ENCODE measurements at regions not wholly inside any gene's neighbourhood (a gene's known extent, or its start where the extent isn't known, plus 50 kb on each side); places are given as distances from the start of the nearest gene placed in this dataset.
"Not testable (repeated sequence)": the region's sequence is repeated elsewhere in the genome, so short reads cannot be mapped to it uniquely, and the experiment has no call there.

DNA sequence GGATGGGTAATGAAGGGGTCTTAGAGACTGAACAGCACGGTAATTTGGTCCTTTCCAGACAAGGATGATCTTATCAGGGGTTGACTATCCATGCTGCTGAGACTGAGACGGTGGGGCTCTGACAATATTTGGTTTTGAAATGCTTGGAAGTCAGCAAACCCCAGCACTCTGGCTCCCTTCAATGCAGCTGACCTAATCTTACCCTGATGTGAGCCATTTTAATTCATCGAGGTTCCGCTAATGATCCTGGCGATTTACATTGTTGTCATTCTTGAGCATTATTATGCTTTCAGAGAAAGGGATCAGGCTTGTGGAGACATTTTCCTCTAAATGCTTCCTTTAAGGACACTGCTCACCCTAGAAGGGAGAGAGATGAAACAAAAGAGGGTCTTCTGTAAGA is 114.6 kb upstream of the BMPER start:
- Mint-ChIP-seq H3K36me3 (ENCODE audit: low read depth) (no peaks in the 10 kb centered on the region), H3K27ac (no peak overlapping the region), H3K27me3 (no peaks in the 10 kb centered on the region), H3K4me3 (no peak overlapping the region), H3K9me3 (no peaks in the 10 kb centered on the region), H3K4me1 (no peaks in the 10 kb centered on the region)
- DNase-seq: no peak
- ATAC-seq: no peak

DNA sequence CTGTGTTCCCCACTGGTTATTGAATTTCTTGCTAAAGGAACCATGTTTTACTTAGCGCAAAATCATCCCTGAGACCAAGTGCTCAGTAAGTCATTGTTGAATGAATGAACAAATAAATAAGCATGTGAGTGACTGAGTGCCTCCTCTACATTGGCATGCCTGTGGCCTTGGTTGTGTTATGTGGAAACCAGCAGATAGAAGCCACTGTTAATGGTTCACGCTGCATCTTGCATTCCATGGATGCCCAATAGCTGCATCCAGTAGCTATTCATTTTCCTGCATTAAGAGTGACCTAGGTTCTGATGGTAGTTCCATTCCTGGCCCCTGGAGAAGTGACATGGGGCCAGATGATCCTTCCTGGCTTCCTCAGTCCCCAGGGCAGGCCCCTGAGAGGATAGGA is 113.3 kb upstream of the BMPER start:
- no peak overlapping the region for H3K4me3 Mint-ChIP-seq
- no peaks in the 10 kb centered on the region for H3K4me1 Mint-ChIP-seq

DNA sequence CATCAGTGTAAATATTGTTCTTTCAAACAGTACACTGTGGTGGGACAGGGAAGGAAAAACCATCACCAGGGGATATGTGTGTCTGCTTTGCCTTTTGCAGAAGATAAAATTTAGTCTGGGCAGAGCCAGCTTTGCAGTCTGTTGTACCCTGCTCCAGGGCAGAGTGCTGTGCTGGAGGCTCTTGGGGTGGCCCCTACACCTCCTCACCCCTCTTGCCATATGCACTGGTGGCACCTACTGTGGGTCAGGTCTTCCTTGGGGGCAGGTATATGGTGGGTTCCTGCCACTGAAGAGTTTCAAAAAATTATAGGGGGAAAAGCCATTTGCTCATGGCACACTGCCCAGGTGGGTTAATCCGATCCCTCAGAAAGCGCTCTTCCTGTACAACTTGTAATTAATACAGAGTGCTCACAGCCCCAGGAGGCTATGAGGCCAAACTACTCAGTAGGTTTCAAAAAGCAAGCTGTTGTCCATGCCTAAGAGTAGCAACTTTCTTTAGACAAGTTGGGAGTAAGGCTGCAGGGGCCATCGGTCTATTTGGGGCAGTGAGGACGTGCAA is 112.7 kb upstream of the BMPER start:
- Mint-ChIP-seq H3K27ac (no peak overlapping the region), H3K9me3 (no peaks in the 10 kb centered on the region), H3K4me3 (no peak overlapping the region), H3K36me3 (ENCODE audit: low read depth) (no peaks in the 10 kb centered on the region), H3K4me1 (no peaks in the 10 kb centered on the region), H3K27me3 (no peaks in the 10 kb centered on the region)
- ATAC-seq: no peak
- no peak for DNase-seq

More for the DNA sequence above, 113.3 kb upstream of the BMPER start:
- DNase-seq: no peak
- Mint-ChIP-seq H3K27ac (no peak overlapping the region), H3K36me3 (ENCODE audit: low read depth) (no peaks in the 10 kb centered on the region), H3K27me3 (no peaks in the 10 kb centered on the region), H3K9me3 (no peaks in the 10 kb centered on the region)
- ATAC-seq: no peak

DNA sequence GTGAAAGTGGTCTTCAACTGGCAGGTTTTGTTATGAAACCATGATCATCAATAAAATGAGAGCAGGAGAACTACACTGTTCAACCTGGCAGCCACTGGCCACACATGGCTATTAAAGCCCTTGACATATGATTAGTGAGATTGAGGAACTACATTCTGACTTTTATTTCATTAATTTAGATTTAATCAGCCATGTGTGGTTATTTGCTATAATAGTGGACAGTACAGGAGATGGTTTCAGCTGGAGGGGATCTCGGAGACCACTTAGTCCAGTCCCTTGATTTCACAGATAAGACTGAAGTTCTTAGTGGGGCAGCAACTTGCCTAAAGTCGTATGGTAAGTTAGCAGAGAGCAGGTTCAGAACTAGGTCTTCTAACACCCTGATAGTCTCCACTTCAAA is 111.7 kb upstream of the BMPER start:
- H3K4me1 Mint-ChIP-seq: no peaks in the 10 kb centered on the region
- DNase-seq: no peak
- H3K27me3 Mint-ChIP-seq: no peaks in the 10 kb centered on the region
- no peak overlapping the region for H3K27ac Mint-ChIP-seq
- ATAC-seq: no peak
- H3K4me3 Mint-ChIP-seq: no peak overlapping the region
- H3K9me3 Mint-ChIP-seq: no peaks in the 10 kb centered on the region
- no peaks in the 10 kb centered on the region for H3K36me3 Mint-ChIP-seq (ENCODE audit: low read depth)

DNA sequence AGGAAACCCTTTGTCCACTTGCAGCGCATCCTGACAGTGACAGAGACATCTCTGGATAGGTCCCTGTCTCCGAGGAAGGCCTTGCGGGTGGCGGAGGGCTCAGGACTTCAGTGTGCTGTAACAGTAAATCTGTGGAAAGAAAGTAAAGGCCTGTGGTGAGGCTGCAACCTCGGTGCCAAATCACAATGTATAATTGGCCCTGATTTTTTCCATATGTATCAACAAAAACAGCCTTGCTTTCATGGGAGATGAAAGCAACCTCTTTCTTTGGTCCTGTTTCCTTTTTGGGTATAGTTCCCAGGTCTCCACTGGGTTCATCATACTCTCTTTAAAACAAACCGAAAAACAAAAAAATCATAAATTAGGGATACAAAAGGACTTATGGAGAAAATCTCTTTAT is 110.9 kb upstream of the BMPER start:
- H3K27ac Mint-ChIP-seq: no peak overlapping the region
- no peak overlapping the region for H3K4me3 Mint-ChIP-seq
- DNase-seq (no peak), ATAC-seq (no peak)
- H3K27me3 Mint-ChIP-seq: no peaks in the 10 kb centered on the region
- no peaks in the 10 kb centered on the region for H3K4me1 Mint-ChIP-seq
- no peaks in the 10 kb centered on the region for H3K9me3 Mint-ChIP-seq
- no peaks in the 10 kb centered on the region for H3K36me3 Mint-ChIP-seq (ENCODE audit: low read depth)

DNA sequence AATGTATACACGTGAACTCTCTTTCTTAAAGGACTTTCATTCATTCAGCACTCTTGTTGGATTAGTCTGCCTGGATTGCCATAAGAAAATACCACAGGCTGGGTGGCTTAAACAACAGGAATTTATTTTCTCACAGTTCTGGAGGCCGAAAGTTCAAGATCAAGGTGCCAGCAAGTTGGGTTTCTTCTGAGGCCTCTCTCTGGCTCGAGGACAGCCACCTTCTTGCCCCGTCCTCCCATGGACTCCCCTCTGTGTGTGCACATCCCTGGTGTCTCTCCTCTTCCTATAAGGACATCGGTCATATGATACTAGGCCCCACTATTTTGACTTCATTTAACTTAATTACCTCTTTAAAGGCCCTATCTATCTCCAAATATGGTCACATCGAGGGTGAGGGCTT is 110.4 kb upstream of the BMPER start:
- ATAC-seq (no peak), DNase-seq (no peak)
- Mint-ChIP-seq H3K27me3 (no peaks in the 10 kb centered on the region), H3K4me1 (no peaks in the 10 kb centered on the region), H3K27ac (no peak overlapping the region), H3K9me3 (no peaks in the 10 kb centered on the region), H3K4me3 (no peak overlapping the region), H3K36me3 (ENCODE audit: low read depth) (no peaks in the 10 kb centered on the region)

DNA sequence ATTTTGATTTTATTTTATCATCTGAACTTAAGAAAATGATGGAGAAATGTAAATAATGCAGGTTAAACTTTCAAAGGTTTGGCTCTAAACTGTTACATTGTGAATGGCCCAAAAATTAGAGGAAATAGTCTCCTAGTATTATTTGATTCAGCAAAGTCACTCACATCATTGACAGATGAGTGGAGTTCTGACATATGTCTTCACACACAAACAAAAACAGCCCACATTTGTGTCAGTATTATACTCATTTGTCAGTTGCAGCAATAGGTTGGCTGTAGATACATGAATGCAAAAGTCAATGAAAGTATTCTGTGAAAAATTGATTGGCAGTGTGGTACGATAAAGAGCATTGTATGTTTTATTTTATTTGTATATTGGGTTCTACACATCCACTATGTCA is 108.8 kb upstream of the BMPER start:
- no peak overlapping the region for H3K4me3 Mint-ChIP-seq
- ATAC-seq: no peak
- peaks cover 3% of the 10 kb centered on the region for H3K9me3 Mint-ChIP-seq
- no peaks in the 10 kb centered on the region for H3K36me3 Mint-ChIP-seq (ENCODE audit: low read depth)
- H3K27ac Mint-ChIP-seq: no peak overlapping the region
- H3K4me1 Mint-ChIP-seq: no peaks in the 10 kb centered on the region
- no peaks in the 10 kb centered on the region for H3K27me3 Mint-ChIP-seq
- DNase-seq: no peak

DNA sequence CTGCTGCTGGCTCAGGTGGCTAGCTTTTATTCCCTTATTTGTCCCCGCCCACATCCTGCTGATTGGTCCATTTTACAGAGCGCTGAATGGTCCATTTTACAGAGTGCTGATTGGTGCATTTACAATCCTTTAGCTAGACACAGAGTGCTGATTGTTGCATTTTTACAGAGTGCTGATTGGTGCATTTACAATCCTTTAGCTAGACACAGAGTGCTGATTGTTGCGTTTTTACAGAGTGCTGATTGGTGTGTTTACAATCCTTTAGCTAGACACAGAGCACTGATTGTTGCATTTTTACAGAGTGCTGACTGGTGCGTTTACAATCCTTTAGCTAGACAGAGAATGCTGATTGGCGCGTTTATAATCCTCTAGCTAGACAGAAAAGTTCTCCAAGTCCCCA is 107.8 kb upstream of the BMPER start:
- H3K9me3 Mint-ChIP-seq; ATAC-seq; DNase-seq; H3K27ac Mint-ChIP-seq; H3K4me3 Mint-ChIP-seq; H3K36me3 Mint-ChIP-seq (ENCODE audit: low read depth); H3K27me3 Mint-ChIP-seq; H3K4me1 Mint-ChIP-seq: not testable (repeated sequence)

DNA sequence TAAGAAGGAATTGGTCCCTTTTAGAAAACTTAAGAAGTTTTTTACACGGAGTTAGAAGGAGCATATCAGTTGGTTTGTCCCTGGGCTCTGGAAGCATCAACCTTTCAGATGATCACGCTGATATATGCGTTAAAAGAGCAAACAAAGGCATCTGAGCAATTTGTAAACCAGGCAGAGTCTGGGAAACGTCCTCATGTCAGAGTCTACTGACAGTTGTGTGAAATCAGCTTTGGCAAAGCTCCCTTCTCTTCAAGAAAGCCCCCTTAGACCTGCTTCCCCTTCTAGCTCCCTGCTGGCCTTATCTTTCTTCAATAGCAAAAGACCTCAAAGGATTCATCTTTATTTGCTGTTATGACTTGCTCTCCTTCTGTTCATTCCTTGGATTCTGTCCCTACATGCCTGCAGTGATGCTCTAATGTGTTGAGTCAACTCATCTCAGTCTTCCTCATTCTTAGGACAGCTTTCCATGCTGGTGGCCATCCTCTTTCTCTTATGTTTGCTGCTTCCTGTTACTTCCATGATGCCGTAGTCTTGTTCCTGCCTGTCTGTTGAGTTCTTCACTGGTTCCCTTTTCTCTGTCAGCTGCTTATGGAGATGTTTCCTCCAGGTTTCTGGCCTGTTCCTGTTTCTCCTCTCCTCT is 106.5 kb upstream of the BMPER start:
- H3K36me3 Mint-ChIP-seq (ENCODE audit: low read depth): no peaks in the 10 kb centered on the region
- no peak overlapping the region for H3K27ac Mint-ChIP-seq
- peaks cover 3% of the 10 kb centered on the region for H3K9me3 Mint-ChIP-seq
- ATAC-seq (no peak), DNase-seq (no peak)
- no peaks in the 10 kb centered on the region for H3K27me3 Mint-ChIP-seq
- H3K4me1 Mint-ChIP-seq: no peaks in the 10 kb centered on the region
- H3K4me3 Mint-ChIP-seq: no peak overlapping the region

DNA sequence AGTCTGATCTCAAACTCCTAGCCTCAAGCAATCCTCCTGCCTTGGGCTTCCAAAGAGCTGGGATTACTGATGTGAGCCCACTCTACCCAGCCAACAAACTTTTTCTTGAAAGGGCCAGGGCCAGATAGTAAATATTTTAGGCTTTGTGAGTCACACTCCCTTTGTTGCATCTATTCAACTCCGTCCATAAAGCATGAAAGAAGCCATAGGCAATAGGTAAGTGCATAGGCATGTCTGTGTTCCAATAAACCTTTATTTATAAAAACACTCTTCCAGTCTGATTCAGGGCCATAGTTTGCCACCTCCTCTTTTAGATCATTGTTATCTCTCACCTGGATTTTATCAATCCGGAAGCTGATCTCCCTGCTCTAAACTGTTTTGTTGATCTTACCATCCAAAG is 105.6 kb upstream of the BMPER start:
- DNase-seq (no peak), ATAC-seq (no peak)
- H3K4me3 Mint-ChIP-seq: no peak overlapping the region
- H3K9me3 Mint-ChIP-seq: peaks cover 3% of the 10 kb centered on the region
- no peaks in the 10 kb centered on the region for H3K4me1 Mint-ChIP-seq
- H3K36me3 Mint-ChIP-seq (ENCODE audit: low read depth): no peaks in the 10 kb centered on the region
- H3K27me3 Mint-ChIP-seq: no peaks in the 10 kb centered on the region
- no peak overlapping the region for H3K27ac Mint-ChIP-seq

DNA sequence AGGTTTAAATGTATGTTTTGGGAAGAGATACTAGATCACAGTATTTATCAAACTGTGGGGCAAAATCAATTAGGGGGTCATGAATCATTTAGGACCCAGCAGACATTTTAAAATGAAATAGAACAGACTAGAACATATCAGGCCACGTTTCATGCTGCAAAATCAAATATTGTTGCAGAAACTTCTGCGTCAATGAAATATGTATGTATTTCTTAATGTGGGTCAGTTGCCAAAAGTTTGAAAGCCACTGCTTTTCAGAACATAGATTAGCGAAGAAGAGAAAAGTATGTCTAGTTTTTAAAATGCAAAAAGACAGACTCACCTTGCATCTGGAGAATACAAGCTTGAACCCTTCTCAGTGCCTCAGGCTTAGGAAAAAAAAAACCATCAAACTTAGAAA is 102.7 kb upstream of the BMPER start:
- Mint-ChIP-seq H3K27me3 (no peaks in the 10 kb centered on the region), H3K4me3 (no peak overlapping the region), H3K4me1 (no peaks in the 10 kb centered on the region), H3K9me3 (peaks cover 3% of the 10 kb centered on the region), H3K36me3 (ENCODE audit: low read depth) (no peaks in the 10 kb centered on the region), H3K27ac (no peak overlapping the region)
- no peak for DNase-seq
- no peak for ATAC-seq

DNA sequence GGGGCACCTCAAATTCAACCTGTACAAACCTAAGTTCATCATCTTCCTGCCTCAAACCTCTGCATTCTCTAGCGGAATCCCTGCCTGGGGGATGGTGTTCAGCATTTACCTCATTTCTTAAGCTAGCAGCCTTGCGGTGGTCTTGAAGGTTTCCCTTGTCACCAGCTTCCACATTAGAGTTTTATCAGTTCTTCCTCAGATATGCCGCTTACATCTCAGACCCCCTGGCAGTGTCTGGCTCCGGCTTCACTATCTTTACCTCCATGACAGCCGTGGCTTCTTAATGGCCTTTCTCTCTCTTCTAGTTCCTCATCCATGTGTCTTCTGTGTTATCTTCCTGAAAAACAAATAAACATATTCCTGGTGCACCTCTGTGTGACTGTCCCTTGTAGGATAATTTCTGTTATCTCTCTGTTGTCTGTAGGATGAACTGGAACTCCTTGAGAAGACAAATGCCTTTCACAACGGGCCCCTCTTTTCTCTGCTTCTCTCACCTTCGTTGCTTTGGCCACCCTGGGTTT is 101.1 kb upstream of the BMPER start:
- no peak for DNase-seq
- Mint-ChIP-seq H3K27ac (no peak overlapping the region), H3K4me1 (no peaks in the 10 kb centered on the region), H3K36me3 (ENCODE audit: low read depth) (no peaks in the 10 kb centered on the region), H3K4me3 (no peak overlapping the region), H3K27me3 (no peaks in the 10 kb centered on the region), H3K9me3 (peaks cover 3% of the 10 kb centered on the region)
- ATAC-seq: no peak

DNA sequence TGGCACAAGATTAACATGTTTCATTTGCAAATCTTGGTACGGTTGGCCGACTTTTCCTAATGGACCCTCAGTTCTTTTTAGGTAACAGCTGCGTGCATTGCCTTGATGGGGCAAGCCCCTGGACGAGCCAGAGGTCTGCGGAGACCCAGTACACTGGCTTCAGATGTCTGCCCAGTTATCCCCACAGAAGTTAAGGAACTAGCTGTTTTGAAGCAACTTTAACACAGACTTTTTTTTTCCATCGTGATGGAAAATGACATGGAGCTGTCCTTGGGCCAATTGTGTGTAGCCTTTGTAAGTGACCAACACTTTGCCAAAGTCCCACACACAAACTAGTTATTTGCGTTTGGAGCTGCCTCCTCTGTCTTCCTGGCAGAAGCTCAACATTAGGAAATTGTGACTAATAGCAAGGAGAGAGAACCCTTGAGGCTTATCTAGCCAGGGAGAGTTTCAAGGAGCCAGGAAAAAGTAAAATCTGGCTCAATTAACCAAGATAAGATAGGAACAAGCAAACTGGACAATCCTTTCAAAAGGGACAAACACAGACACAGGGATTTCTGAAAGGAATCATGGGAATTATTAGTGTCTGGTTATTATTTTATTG is 99.6 kb upstream of the BMPER start:
- Mint-ChIP-seq H3K36me3 (ENCODE audit: low read depth) (no peaks in the 10 kb centered on the region), H3K9me3 (peaks cover 3% of the 10 kb centered on the region), H3K4me3 (no peak overlapping the region), H3K27me3 (no peaks in the 10 kb centered on the region), H3K27ac (no peak overlapping the region), H3K4me1 (no peaks in the 10 kb centered on the region)
- ATAC-seq (no peak), DNase-seq (no peak)

DNA sequence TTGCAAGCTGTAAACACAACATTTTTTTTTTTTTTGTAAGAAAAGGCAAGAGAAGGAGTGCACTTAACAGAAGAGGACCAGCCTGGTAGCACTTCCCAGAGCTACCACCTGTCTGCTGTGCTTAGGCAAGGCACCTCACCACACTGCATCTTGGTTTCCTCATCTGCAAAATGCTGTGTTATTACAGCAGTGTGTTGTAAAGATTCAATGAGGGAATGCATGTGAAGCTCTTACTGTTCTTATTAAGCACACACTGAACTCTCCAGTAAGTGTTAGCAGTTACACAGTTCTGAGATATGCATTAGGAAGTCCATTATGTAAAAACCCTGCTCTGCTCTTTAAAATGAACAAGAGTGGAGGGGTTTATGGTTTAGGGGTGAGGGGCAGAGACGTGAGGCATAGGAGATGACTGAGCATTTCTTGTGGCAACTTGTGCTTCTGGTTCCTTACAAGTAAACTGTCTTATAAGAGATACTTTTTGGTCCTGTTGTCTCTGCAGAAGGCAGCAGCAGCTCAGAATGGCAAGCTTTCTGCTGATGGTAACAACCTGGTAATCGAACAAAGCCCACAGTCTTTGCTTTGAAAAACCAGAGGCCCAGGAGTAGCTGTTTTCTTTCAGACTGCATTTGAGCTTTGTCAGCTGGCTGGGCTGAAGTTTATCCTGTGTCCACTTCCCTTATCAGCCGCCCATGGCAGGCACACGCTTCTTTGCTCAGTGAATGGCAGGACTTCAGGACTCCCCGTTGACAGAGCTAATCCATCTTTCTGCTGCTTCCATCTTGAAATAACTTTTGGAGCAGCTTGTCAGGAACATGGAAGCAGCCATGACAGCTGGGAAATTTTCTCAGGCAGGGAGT is 98.8 kb upstream of the BMPER start:
- Mint-ChIP-seq H3K36me3 (ENCODE audit: low read depth) (no peaks in the 10 kb centered on the region), H3K4me3 (no peak overlapping the region), H3K27ac (no peak overlapping the region), H3K27me3 (no peaks in the 10 kb centered on the region), H3K4me1 (no peaks in the 10 kb centered on the region), H3K9me3 (no peaks in the 10 kb centered on the region)
- no peak for ATAC-seq
- no peak for DNase-seq

DNA sequence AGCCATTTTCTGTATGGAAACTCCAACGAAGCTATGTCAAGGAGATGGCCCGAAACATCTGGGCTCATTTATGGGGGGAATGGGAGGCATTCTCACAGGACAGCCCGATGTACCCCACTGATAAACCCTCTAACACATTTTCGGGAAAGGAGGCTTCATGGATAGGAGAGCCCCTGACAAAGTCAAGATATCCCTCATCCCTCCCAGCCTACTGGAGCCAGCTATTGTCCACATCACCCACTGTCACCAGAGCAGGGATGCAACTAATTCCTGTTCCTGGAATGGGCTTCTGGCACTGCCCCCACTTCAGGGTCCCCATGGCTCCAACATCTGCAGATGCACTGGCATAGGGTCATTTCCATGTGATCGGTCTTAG is 98.2 kb upstream of the BMPER start:
- H3K36me3 Mint-ChIP-seq (ENCODE audit: low read depth): no peaks in the 10 kb centered on the region
- H3K9me3 Mint-ChIP-seq: no peaks in the 10 kb centered on the region
- no peaks in the 10 kb centered on the region for H3K27me3 Mint-ChIP-seq

More for the DNA sequence above, 98.2 kb upstream of the BMPER start:
- ATAC-seq (no peak), DNase-seq (no peak)
- Mint-ChIP-seq H3K4me3 (no peak overlapping the region), H3K27ac (no peak overlapping the region), H3K4me1 (no peaks in the 10 kb centered on the region)
